Activated T-cell treated with anti-CD3 and anti-CD28 coated beads, Interleukin-2, amount 50 U/mL, for 24 hours (primary cell): ENCODE measurements at regions not wholly inside any gene's neighbourhood (a gene's known extent, or its start where the extent isn't known, plus 50 kb on each side); places are given as distances from the start of the nearest gene placed in this dataset.
"Not testable (repeated sequence)": the region's sequence is repeated elsewhere in the genome, so short reads cannot be mapped to it uniquely, and the experiment has no call there.

Experiments used
- DNase-seq: peaks from one replicate; pipeline ENCODE4 v3.0.0-alpha.2; 2020
- H3K27ac Mint-ChIP-seq: 2 replicates; pipeline ENCODE4 v1.8.0; 2020; ENCODE audit warnings: mild to moderate bottlenecking, mixed read lengths
- H3K27me3 Mint-ChIP-seq: 2 replicates; pipeline ENCODE4 v1.8.0; 2020; ENCODE audit warnings: mixed read lengths
- H3K36me3 Mint-ChIP-seq: 2 replicates; pipeline ENCODE4 v1.8.0; 2020; ENCODE audit warnings: low read depth, mixed read lengths
- H3K4me1 Mint-ChIP-seq: 2 replicates; pipeline ENCODE4 v1.8.0; 2020; ENCODE audit warnings: low read depth, mixed read lengths
- H3K4me3 Mint-ChIP-seq: 2 replicates; pipeline ENCODE4 v1.8.0; 2020; ENCODE audit warnings: mild to moderate bottlenecking, moderate library complexity, mixed read lengths
- H3K9me3 Mint-ChIP-seq: 2 replicates; pipeline ENCODE4 v1.8.0; 2020; ENCODE audit warnings: mixed read lengths

GRCh38 chr17:71068408-71068750 is 899.0 kb downstream of the KCNJ2 start:
- no peak for DNase-seq
- H3K36me3 Mint-ChIP-seq = no peaks in the 10 kb centered on the region
- H3K4me3 Mint-ChIP-seq = no peak overlapping the region
- no peak overlapping the region for H3K27ac Mint-ChIP-seq
- H3K27me3 Mint-ChIP-seq = no peaks in the 10 kb centered on the region
- peaks cover 2% of the 10 kb centered on the region for H3K9me3 Mint-ChIP-seq
- H3K4me1 Mint-ChIP-seq = no peaks in the 10 kb centered on the region

DNA sequence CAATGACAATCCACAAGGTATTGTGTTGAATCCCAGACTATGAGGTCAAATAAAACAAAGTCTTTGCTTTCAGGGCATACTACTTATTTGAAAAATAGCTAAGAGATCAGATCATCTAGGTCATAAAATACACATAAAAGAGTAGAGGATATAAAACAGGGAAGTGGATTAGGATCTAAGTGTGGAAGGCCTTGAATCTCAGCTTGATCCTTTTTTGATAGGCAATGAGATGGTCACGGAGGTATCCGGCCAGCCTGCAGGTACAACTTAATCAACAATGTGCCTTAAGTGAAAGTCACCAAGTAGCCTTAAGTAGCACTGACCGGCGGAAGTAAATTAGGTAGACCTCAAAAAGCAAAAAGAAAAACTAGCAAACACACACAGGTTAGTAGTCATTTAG is 901.7 kb downstream of the KCNJ2 start:
- H3K4me1 Mint-ChIP-seq = no peaks in the 10 kb centered on the region

GRCh38 chr17:71071837-71072236 is 902.5 kb downstream of the KCNJ2 start:
- no peak overlapping the region for H3K4me3 Mint-ChIP-seq

More for the DNA sequence above, 901.7 kb downstream of the KCNJ2 start:
- H3K4me3 Mint-ChIP-seq = no peak overlapping the region
- no peaks in the 10 kb centered on the region for H3K36me3 Mint-ChIP-seq
- H3K27me3 Mint-ChIP-seq = no peaks in the 10 kb centered on the region
- H3K9me3 Mint-ChIP-seq = peaks cover 2% of the 10 kb centered on the region
- H3K27ac Mint-ChIP-seq = no peak overlapping the region
- DNase-seq = no peak

GRCh38 chr17:71080937-71081336 is 911.6 kb downstream of the KCNJ2 start:
- Mint-ChIP-seq H3K9me3 (peaks cover 11% of the 10 kb centered on the region), H3K27ac (no peak overlapping the region), H3K4me1 (no peaks in the 10 kb centered on the region), H3K36me3 (no peaks in the 10 kb centered on the region), H3K4me3 (no peak overlapping the region), H3K27me3 (no peaks in the 10 kb centered on the region)
- no peak for DNase-seq

More at GRCh38 chr17:71071837-71072236, 902.5 kb downstream of the KCNJ2 start:
- no peak for DNase-seq
- H3K27ac Mint-ChIP-seq = no peak overlapping the region
- H3K36me3 Mint-ChIP-seq = no peaks in the 10 kb centered on the region
- H3K9me3 Mint-ChIP-seq = peaks cover 2% of the 10 kb centered on the region
- H3K27me3 Mint-ChIP-seq = no peaks in the 10 kb centered on the region
- no peaks in the 10 kb centered on the region for H3K4me1 Mint-ChIP-seq

DNA sequence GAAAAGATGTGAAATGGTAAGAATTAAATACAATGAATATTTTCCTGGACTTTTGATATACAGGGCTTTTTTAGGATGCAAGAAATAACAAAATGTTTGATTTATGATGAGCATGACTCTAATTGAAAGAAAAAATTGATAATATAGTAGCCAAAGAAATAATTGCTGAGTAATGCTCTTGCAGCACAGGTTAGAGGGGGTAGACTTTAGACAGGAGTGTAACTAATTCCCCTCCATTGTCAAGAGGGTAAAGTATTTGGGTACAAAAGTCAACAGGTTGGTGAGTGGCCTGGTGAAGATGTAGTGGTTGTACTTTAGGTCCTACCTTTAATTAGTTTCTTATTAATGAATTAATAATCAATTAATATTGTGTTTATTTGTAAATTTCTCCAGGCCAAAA is 912.3 kb downstream of the KCNJ2 start:
- no peak for DNase-seq
- peaks cover 11% of the 10 kb centered on the region for H3K9me3 Mint-ChIP-seq
- H3K27me3 Mint-ChIP-seq = no peaks in the 10 kb centered on the region
- no peaks in the 10 kb centered on the region for H3K36me3 Mint-ChIP-seq
- H3K4me1 Mint-ChIP-seq = no peaks in the 10 kb centered on the region
- H3K27ac Mint-ChIP-seq = no peak overlapping the region
- H3K4me3 Mint-ChIP-seq = no peak overlapping the region

GRCh38 chr17:71084219-71084618 is 914.9 kb downstream of the KCNJ2 start:
- Mint-ChIP-seq H3K36me3 (no peaks in the 10 kb centered on the region), H3K4me1 (no peaks in the 10 kb centered on the region), H3K4me3 (no peak overlapping the region), H3K9me3 (peaks cover 10% of the 10 kb centered on the region), H3K27ac (no peak overlapping the region), H3K27me3 (no peaks in the 10 kb centered on the region)
- no peak for DNase-seq

GRCh38 chr17:71084838-71085237 is 915.5 kb downstream of the KCNJ2 start:
- no peak for DNase-seq
- Mint-ChIP-seq H3K27ac (no peak overlapping the region), H3K36me3 (no peaks in the 10 kb centered on the region), H3K27me3 (no peaks in the 10 kb centered on the region), H3K9me3 (peaks cover 8% of the 10 kb centered on the region), H3K4me1 (no peaks in the 10 kb centered on the region), H3K4me3 (no peak overlapping the region)

GRCh38 chr17:71085238-71086033 is 916.1 kb downstream of the KCNJ2 start:
- Mint-ChIP-seq H3K27me3 (no peaks in the 10 kb centered on the region), H3K36me3 (no peaks in the 10 kb centered on the region), H3K27ac (no peak overlapping the region), H3K9me3 (peaks cover 5% of the 10 kb centered on the region), H3K4me3 (no peak overlapping the region), H3K4me1 (no peaks in the 10 kb centered on the region)
- no peak for DNase-seq

DNA sequence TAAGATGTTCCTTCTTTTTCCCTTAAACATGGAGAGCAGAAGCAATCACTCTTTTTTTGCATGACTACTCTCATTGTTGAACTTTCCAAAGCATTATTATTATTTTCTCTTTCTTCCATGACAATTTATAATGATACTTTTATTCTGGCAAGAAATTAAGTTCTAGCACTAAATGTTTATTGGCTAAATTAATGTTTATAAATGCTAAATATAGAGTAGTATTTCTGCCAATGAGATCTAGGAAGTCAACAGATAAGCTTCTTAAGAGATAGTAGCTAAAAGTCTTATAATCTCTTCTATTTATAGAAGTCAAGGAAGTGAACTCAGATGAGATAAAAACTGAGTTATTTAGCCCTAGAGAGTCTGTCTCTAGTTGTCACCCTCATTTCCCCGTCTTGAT is 920.1 kb downstream of the KCNJ2 start:
- DNase-seq = no peak
- no peaks in the 10 kb centered on the region for H3K4me1 Mint-ChIP-seq
- H3K36me3 Mint-ChIP-seq = no peaks in the 10 kb centered on the region
- H3K9me3 Mint-ChIP-seq = peaks cover 17% of the 10 kb centered on the region
- H3K4me3 Mint-ChIP-seq = no peak overlapping the region
- no peaks in the 10 kb centered on the region for H3K27me3 Mint-ChIP-seq
- H3K27ac Mint-ChIP-seq = no peak overlapping the region

- H3K4me1 Mint-ChIP-seq = no peaks in the 10 kb centered on the region
- no peak overlapping the region for H3K27ac Mint-ChIP-seq
- no peaks in the 10 kb centered on the region for H3K36me3 Mint-ChIP-seq
- no peak overlapping the region for H3K4me3 Mint-ChIP-seq
- no peaks in the 10 kb centered on the region for H3K27me3 Mint-ChIP-seq
- H3K9me3 Mint-ChIP-seq = peaks cover 15% of the 10 kb centered on the region
- no peak for DNase-seq
These were observed 928.7 kb downstream of the KCNJ2 start for GRCh38 chr17:71098071-71098470.

- H3K36me3 Mint-ChIP-seq = no peaks in the 10 kb centered on the region
- no peak overlapping the region for H3K27ac Mint-ChIP-seq
- H3K27me3 Mint-ChIP-seq = no peaks in the 10 kb centered on the region
- no peaks in the 10 kb centered on the region for H3K4me1 Mint-ChIP-seq
- no peak overlapping the region for H3K4me3 Mint-ChIP-seq
- no peak for DNase-seq
- peaks cover 17% of the 10 kb centered on the region for H3K9me3 Mint-ChIP-seq
These were observed 929.8 kb downstream of the KCNJ2 start for GRCh38 chr17:71099003-71099714.

GRCh38 chr17:71102777-71103176 is 933.4 kb downstream of the KCNJ2 start:
- Mint-ChIP-seq H3K27me3 (no peaks in the 10 kb centered on the region), H3K4me1 (no peaks in the 10 kb centered on the region), H3K4me3 (no peak overlapping the region), H3K27ac (no peak overlapping the region), H3K36me3 (no peaks in the 10 kb centered on the region), H3K9me3 (peaks cover 17% of the 10 kb centered on the region)
- no peak for DNase-seq

DNA sequence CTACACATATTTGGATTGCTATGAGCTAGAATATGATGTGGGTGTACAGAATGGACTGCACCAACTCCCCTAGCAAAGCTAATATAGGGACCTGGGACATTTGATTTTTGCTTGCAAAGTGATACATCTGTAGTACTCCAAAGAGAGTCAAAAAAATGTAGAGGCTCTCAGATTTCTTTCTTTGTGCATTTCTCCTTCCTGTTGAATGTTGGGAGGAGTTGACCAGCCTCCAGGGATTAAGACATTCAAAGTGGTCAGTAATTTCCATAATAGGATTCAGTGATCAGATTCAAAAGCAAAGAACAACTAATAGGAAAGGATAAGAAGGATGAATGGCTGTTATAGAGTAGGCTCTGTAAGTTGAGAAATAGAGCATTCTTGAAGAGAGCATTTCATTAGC is 934.9 kb downstream of the KCNJ2 start:
- no peak for DNase-seq
- no peak overlapping the region for H3K4me3 Mint-ChIP-seq
- H3K27me3 Mint-ChIP-seq = no peaks in the 10 kb centered on the region
- no peaks in the 10 kb centered on the region for H3K36me3 Mint-ChIP-seq
- H3K9me3 Mint-ChIP-seq = peaks cover 17% of the 10 kb centered on the region
- no peak overlapping the region for H3K27ac Mint-ChIP-seq
- H3K4me1 Mint-ChIP-seq = no peaks in the 10 kb centered on the region

DNA sequence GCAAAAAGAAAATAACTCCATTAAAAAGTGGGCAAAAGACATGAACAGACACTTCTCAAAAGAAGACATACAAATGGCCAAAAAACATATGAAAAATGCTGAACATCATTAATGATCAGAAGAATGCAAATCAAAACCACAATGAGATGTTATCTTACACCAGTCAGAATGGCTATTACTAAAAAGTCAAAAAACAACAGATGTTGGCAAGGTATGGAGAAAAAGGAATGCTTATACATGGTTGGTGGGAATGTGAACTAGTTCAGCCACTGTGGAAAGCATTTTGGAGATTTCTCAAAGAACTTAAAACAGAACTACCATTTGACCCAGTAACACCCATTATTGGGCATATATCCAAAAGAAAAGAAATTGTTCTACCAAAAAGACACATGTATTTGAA is 936.7 kb downstream of the KCNJ2 start:
- H3K27me3 Mint-ChIP-seq = not testable (repeated sequence)

DNA sequence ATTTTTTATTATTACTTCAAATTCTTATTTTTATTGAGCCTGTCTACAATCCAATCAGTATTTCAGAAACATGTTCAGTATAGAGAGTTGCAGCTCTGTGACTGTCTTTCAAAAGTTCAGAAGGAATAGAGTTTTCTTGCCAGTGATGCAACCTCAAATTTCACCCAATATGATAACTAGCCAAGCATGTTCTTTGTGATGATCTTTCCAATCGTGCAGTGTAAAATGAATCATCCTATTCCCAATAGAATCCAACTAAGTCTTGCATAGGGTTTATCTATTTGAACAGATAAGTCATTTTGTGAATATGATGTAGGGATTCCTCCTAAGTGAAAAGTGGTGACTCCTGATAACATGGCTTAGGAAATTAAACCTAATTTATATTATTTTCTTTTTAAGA is 937.8 kb downstream of the KCNJ2 start:
- no peak overlapping the region for H3K27ac Mint-ChIP-seq
- H3K4me3 Mint-ChIP-seq = no peak overlapping the region
- no peaks in the 10 kb centered on the region for H3K27me3 Mint-ChIP-seq
- no peaks in the 10 kb centered on the region for H3K36me3 Mint-ChIP-seq
- H3K4me1 Mint-ChIP-seq = no peaks in the 10 kb centered on the region
- DNase-seq = no peak
- peaks cover 12% of the 10 kb centered on the region for H3K9me3 Mint-ChIP-seq

More for the DNA sequence above, 936.7 kb downstream of the KCNJ2 start:
- peaks cover 13% of the 10 kb centered on the region for H3K9me3 Mint-ChIP-seq
- not testable (repeated sequence) for H3K27ac Mint-ChIP-seq, H3K36me3 Mint-ChIP-seq, H3K4me3 Mint-ChIP-seq, H3K4me1 Mint-ChIP-seq, DNase-seq
